ENCODE measurements at regions not wholly inside any gene's neighbourhood (a gene's known extent, or its start where the extent isn't known, plus 50 kb on each side); places are given as distances from the start of the nearest gene placed in this dataset.

DNA sequence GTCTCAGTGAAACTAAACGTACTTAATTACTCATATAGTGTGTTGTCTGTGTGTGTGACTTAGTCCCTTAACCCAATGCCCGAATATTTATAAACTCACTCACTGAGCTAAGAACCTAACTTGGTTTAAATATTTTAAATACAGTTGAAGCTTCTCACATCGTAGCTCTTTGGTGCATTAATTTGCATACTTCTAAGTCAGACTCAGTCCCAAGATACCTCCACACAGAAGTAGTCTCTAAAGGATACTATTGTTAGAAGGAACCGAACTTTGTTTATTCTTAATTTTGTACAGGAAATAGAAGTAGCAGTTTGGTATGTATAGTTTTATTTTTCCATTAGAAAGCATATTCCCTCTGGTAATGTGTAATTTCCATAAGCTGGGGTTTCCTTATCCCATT, 54.0 kb upstream of the NKAP start:
- Histone ChIP-seq H3K9me3 (no peaks in the 10 kb centered on the region), H3K4me3 (no peak overlapping the region)
- WGBS = 47% methylated on average over 4 of the region's 4 CpGs

GRCh38 chrX:119996600-119997524, 53.3 kb upstream of the NKAP start:
- Histone ChIP-seq H3K36me3 (no peaks in the 10 kb centered on the region), H3K4me3 (no peak overlapping the region), H3K9me3 (no peaks in the 10 kb centered on the region), H3K27ac (replicated peaks in 1 of 4) (no peak overlapping the region), H3K4me1 (peaks cover 4 to 20% (median 16%) of the 10 kb centered on the region in 4 donors), H3K27me3 (peaks cover 0 to 100% (median 40%) of the 10 kb centered on the region in 4 donors)
- no peak for DNase-seq (ENCODE audit: extremely low spot score)
- TF ChIP-seq, protein P1, sequence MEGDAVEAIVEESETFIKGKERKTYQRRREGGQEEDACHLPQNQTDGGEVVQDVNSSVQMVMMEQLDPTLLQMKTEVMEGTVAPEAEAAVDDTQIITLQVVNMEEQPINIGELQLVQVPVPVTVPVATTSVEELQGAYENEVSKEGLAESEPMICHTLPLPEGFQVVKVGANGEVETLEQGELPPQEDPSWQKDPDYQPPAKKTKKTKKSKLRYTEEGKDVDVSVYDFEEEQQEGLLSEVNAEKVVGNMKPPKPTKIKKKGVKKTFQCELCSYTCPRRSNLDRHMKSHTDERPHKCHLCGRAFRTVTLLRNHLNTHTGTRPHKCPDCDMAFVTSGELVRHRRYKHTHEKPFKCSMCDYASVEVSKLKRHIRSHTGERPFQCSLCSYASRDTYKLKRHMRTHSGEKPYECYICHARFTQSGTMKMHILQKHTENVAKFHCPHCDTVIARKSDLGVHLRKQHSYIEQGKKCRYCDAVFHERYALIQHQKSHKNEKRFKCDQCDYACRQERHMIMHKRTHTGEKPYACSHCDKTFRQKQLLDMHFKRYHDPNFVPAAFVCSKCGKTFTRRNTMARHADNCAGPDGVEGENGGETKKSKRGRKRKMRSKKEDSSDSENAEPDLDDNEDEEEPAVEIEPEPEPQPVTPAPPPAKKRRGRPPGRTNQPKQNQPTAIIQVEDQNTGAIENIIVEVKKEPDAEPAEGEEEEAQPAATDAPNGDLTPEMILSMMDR (IDR thresholded peaks at IDR 0.05) = no peak
- no peak for TF ChIP-seq POLR2AphosphoS5 (IDR thresholded peaks at IDR 0.05)
- no peak for TF ChIP-seq EP300 (IDR thresholded peaks at IDR 0.05)
- no peak for TF ChIP-seq POLR2A (IDR thresholded peaks at IDR 0.05; ENCODE audit: low read depth)
- 36% methylated on average over 12 of the region's 13 CpGs for WGBS
- intact Hi-C loops (cut with DNase I) = no loop called here

More for the DNA sequence above, 54.0 kb upstream of the NKAP start:
- Histone ChIP-seq H3K4me1 (peaks cover 4 to 20% (median 16%) of the 10 kb centered on the region in 4 donors), H3K36me3 (no peaks in the 10 kb centered on the region), H3K27me3 (peaks cover 0 to 93% (median 33%) of the 10 kb centered on the region in 4 donors), H3K27ac (replicated peaks in 1 of 4) (no peak overlapping the region)
- intact Hi-C loops (cut with DNase I) = no loop called here
- DNase-seq (ENCODE audit: extremely low spot score) = no peak
- TF ChIP-seq POLR2AphosphoS5 (IDR thresholded peaks at IDR 0.05) (no peak), POLR2A (IDR thresholded peaks at IDR 0.05; ENCODE audit: low read depth) (no peak), EP300 (IDR thresholded peaks at IDR 0.05) (no peak)
- TF ChIP-seq, protein P1 (IDR thresholded peaks at IDR 0.05) = no peak

DNA sequence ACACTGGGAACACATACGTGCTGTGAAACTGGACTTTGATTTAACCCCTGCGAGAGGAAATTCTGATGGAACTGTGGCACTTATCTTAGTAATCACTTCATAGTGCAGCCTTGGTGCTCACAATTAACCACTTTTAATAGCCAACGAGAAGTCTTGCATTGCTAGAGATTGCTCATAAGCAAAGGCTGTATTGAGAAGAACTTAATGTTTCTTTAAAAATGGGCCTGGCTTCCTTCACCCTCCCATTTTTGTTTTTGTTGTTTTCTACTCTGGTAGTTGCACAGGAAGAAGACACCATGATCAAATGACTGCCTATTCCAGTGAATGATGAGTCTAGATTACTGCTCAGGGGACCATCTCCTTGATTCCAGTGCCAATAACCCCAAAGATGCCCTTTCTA, 52.5 kb upstream of the NKAP start:
- WGBS = 59% methylated on average over 3 of the region's 3 CpGs
- H3K27me3 ChIP-seq = peaks cover 0 to 98% (median 44%) of the 10 kb centered on the region in 4 donors
- no peak for DNase-seq (ENCODE audit: extremely low spot score)

More for the DNA sequence above, 52.5 kb upstream of the NKAP start:
- peaks cover 10 to 23% (median 22%) of the 10 kb centered on the region in 4 donors for H3K4me1 ChIP-seq
- no peaks in the 10 kb centered on the region for H3K9me3 ChIP-seq
- no peak overlapping the region for H3K4me3 ChIP-seq
- TF ChIP-seq POLR2AphosphoS5 (IDR thresholded peaks at IDR 0.05) = no peak
- TF ChIP-seq EP300 (IDR thresholded peaks at IDR 0.05) = no peak
- TF ChIP-seq, protein P1 (IDR thresholded peaks at IDR 0.05) = no peak
- no peak for TF ChIP-seq POLR2A (IDR thresholded peaks at IDR 0.05; ENCODE audit: low read depth)
- H3K36me3 ChIP-seq = no peaks in the 10 kb centered on the region
- intact Hi-C loops (cut with DNase I) = no loop called here
- H3K27ac ChIP-seq (replicated peaks in 1 of 4) = no peak overlapping the region
